Endothelial cell (in vitro differentiated cells): ENCODE measurements at regions not wholly inside any gene's neighbourhood (a gene's known extent, or its start where the extent isn't known, plus 50 kb on each side); places are given as distances from the start of the nearest gene placed in this dataset.

Experiments
- DNase-seq: peaks from one replicate; pipeline ENCODE4 v3.0.0; 2021; ENCODE audit warnings: low spot score
- H3K27ac Mint-ChIP-seq: one replicate; pipeline ENCODE4 v1.8.0; 2021; ENCODE audit warnings: mixed read lengths, inconsistent platforms; ENCODE audit not compliant: unreplicated experiment
- H3K27me3 Mint-ChIP-seq: one replicate; pipeline ENCODE4 v1.8.0; 2021; ENCODE audit warnings: mild to moderate bottlenecking, moderate library complexity, mixed read lengths, inconsistent platforms; ENCODE audit not compliant: unreplicated experiment
- H3K36me3 Mint-ChIP-seq: one replicate; pipeline ENCODE4 v1.8.0; 2021; ENCODE audit warnings: mild to moderate bottlenecking, low read depth, mixed read lengths, inconsistent platforms; ENCODE audit not compliant: unreplicated experiment
- H3K4me1 Mint-ChIP-seq: one replicate; pipeline ENCODE4 v1.8.0; 2021; ENCODE audit warnings: mild to moderate bottlenecking, mixed read lengths, inconsistent platforms; ENCODE audit not compliant: unreplicated experiment
- H3K4me3 Mint-ChIP-seq: one replicate; pipeline ENCODE4 v1.8.0; 2021; ENCODE audit warnings: mild to moderate bottlenecking, mixed read lengths, inconsistent platforms; ENCODE audit not compliant: unreplicated experiment
- H3K9me3 Mint-ChIP-seq: one replicate; pipeline ENCODE4 v1.8.0; 2021; ENCODE audit warnings: mixed read lengths, inconsistent platforms; ENCODE audit not compliant: unreplicated experiment
- CTCF ChIP-seq: fragments of 200-600 bp; sonication (generic); IDR thresholded peaks from one replicate; pipeline ENCODE4 v1.5.0; 2021; ENCODE audit warnings: antibody characterized with exemption; ENCODE audit not compliant: unreplicated experiment

- peaks cover 7% of the 10 kb centered on the region for H3K4me1 Mint-ChIP-seq
- no peak overlapping the region for H3K4me3 Mint-ChIP-seq
- peaks cover 2% of the 10 kb centered on the region for H3K27me3 Mint-ChIP-seq
- no peaks in the 10 kb centered on the region for H3K9me3 Mint-ChIP-seq
- H3K36me3 Mint-ChIP-seq, result no peaks in the 10 kb centered on the region
- TF ChIP-seq CTCF, result no peak
- no peak overlapping the region for H3K27ac Mint-ChIP-seq
- DNase-seq, result no peak
Observed at GRCh38 chr6:113649880-113650609, 207.1 kb upstream of the MARCKS start.

- peaks cover 2% of the 10 kb centered on the region for H3K27me3 Mint-ChIP-seq
- H3K4me1 Mint-ChIP-seq, result peaks cover 7% of the 10 kb centered on the region
- no peak for DNase-seq
- H3K4me3 Mint-ChIP-seq, result no peak overlapping the region
- no peak overlapping the region for H3K27ac Mint-ChIP-seq
- H3K36me3 Mint-ChIP-seq, result no peaks in the 10 kb centered on the region
- H3K9me3 Mint-ChIP-seq, result no peaks in the 10 kb centered on the region
- TF ChIP-seq CTCF, result no peak
Observed at GRCh38 chr6:113650610-113650979, 206.6 kb upstream of the MARCKS start.

- H3K4me3 Mint-ChIP-seq, result no peak overlapping the region
- peaks cover 2% of the 10 kb centered on the region for H3K27me3 Mint-ChIP-seq
- TF ChIP-seq CTCF, result no peak
- no peaks in the 10 kb centered on the region for H3K9me3 Mint-ChIP-seq
- no peak overlapping the region for H3K27ac Mint-ChIP-seq
- H3K4me1 Mint-ChIP-seq, result peaks cover 7% of the 10 kb centered on the region
- no peaks in the 10 kb centered on the region for H3K36me3 Mint-ChIP-seq
- DNase-seq, result no peak
Observed at GRCh38 chr6:113651120-113651519, 206.0 kb upstream of the MARCKS start.

- DNase-seq, result no peak
- H3K9me3 Mint-ChIP-seq, result no peaks in the 10 kb centered on the region
- no peak overlapping the region for H3K4me3 Mint-ChIP-seq
- H3K27me3 Mint-ChIP-seq, result peaks cover 2% of the 10 kb centered on the region
- TF ChIP-seq CTCF, result no peak
- H3K36me3 Mint-ChIP-seq, result no peaks in the 10 kb centered on the region
- H3K27ac Mint-ChIP-seq, result no peak overlapping the region
- H3K4me1 Mint-ChIP-seq, result peaks cover 7% of the 10 kb centered on the region
Observed at GRCh38 chr6:113651920-113652319, 205.2 kb upstream of the MARCKS start.

GRCh38 chr6:113653275-113653674 lies 203.9 kb upstream of the MARCKS start:
- H3K36me3 Mint-ChIP-seq, result no peaks in the 10 kb centered on the region
- H3K9me3 Mint-ChIP-seq, result no peaks in the 10 kb centered on the region
- peaks cover 7% of the 10 kb centered on the region for H3K4me1 Mint-ChIP-seq
- TF ChIP-seq CTCF, result no peak
- no peak for DNase-seq
- H3K27ac Mint-ChIP-seq, result no peak overlapping the region
- H3K4me3 Mint-ChIP-seq, result no peak overlapping the region
- peaks cover 2% of the 10 kb centered on the region for H3K27me3 Mint-ChIP-seq
